Fibroblast of lung (primary cell): ENCODE measurements at regions not wholly inside any gene's neighbourhood (a gene's known extent, or its start where the extent isn't known, plus 50 kb on each side); places are given as distances from the start of the nearest gene placed in this dataset.

Experiments used
- DNase-seq, 2 donors: peaks; one replicate each; pipeline versions ENCODE4 v3.0.0 to v3.0.0-alpha.2; 2010; ENCODE audit warnings: low read depth in 2 of 2
- H2AFZ ChIP-seq: 2 replicates; pipeline ENCODE4 v1.5.1; 2012; ENCODE audit warnings: low read length, control low read depth, inconsistent platforms
- H3K27ac ChIP-seq: 2 replicates; pipeline ENCODE4 v1.5.1; 2011; ENCODE audit warnings: low read length, control low read depth; ENCODE audit not compliant: insufficient read depth
- H3K27me3 ChIP-seq: 2 replicates; pipeline ENCODE4 v1.5.1; 2011; ENCODE audit warnings: mild to moderate bottlenecking, low read length; ENCODE audit not compliant: control insufficient read depth, insufficient read depth
- H3K36me3 ChIP-seq: 2 replicates; pipeline ENCODE4 v1.5.1; 2011; ENCODE audit warnings: low read length; ENCODE audit not compliant: control insufficient read depth, insufficient read depth
- H3K4me1 ChIP-seq: 2 replicates; pipeline ENCODE4 v1.5.1; 2011; ENCODE audit warnings: low read length; ENCODE audit not compliant: control insufficient read depth, insufficient read depth; ENCODE audit errors: extremely low read depth
- H3K4me2 ChIP-seq: 2 replicates; pipeline ENCODE4 v1.5.1; 2011; ENCODE audit warnings: low read length, control low read depth; ENCODE audit not compliant: insufficient read depth; ENCODE audit errors: extremely low read depth
- H3K4me3 ChIP-seq, 4 experiments: fragments of 200-600 bp in 1 of 4; sonication (generic) in 1 of 4; replicated peaks in 1 of 4; 2 replicates each; pipeline ENCODE4 v1.5.1; 2011 to 2016; ENCODE audit warnings: low read length in 4 of 4, low read depth in 3 of 4, mild to moderate bottlenecking in 3 of 4, control low read depth in 2 of 4, inconsistent platforms in 1 of 4, mixed read lengths in 1 of 4; ENCODE audit not compliant: insufficient read depth in 1 of 4; ENCODE audit errors: control extremely low read depth in 1 of 4
- H3K79me2 ChIP-seq: 2 replicates; pipeline ENCODE4 v1.5.1; 2012; ENCODE audit warnings: mild to moderate bottlenecking, low read length, inconsistent platforms; ENCODE audit not compliant: control insufficient read depth, insufficient read depth
- H3K9ac ChIP-seq: 2 replicates; pipeline ENCODE4 v1.5.1; 2011; ENCODE audit warnings: mild to moderate bottlenecking, low read length, control low read depth; ENCODE audit not compliant: insufficient read depth
- H3K9me3 ChIP-seq: 2 replicates; pipeline ENCODE4 v1.5.1; 2012; ENCODE audit warnings: low read depth, low read length; ENCODE audit not compliant: control insufficient read depth, insufficient read depth
- H4K20me1 ChIP-seq: 2 replicates; pipeline ENCODE4 v1.5.1; 2011; ENCODE audit warnings: low read length; ENCODE audit not compliant: control insufficient read depth, insufficient read depth; ENCODE audit errors: extremely low read depth
- CTCF ChIP-seq, 2 donors: IDR thresholded peaks in 1 of 2; conservative IDR thresholded peaks in 1 of 2; 1 replicate in 1 of 2; 2 replicates in 1 of 2; pipeline ENCODE4 v1.5.1; 2011 to 2012; ENCODE audit warnings: low read length in 2 of 2, control low read depth in 1 of 2, inconsistent platforms in 1 of 2, low read depth in 1 of 2, mild to moderate bottlenecking in 1 of 2
- EZH2 ChIP-seq: IDR thresholded peaks from 2 replicates; pipeline ENCODE4 v1.5.1; 2012; ENCODE audit warnings: low read length, control low read depth, mild to moderate bottlenecking; ENCODE audit errors: missing control alignments

DNA sequence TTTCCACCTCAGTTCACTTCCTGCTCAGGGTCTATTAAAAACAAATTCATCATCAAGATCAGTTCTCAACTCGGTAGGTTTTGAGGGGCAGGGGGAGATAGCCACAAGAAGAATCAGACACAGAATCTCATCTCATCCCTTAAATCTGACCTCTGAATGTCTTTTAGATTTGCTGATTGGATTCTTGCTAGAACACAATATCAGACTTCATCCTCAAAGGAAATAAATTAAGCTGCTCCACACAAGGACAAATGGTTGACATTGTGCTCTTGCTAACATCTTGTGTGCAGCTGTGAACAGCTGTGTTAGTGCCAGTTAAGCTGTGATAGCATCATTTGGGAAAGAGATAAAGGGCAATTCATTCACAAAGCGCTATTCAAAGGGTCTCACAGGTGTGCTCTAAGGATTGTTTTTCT is 184.0 kb upstream of the ADAMTS9 start:
- DNase-seq = no peak
- H3K27me3 ChIP-seq = no peaks in the 10 kb centered on the region
- H3K4me2 ChIP-seq = no peak overlapping the region
- no peak overlapping the region for H3K9ac ChIP-seq
- no peaks in the 10 kb centered on the region for H3K79me2 ChIP-seq
- no peak overlapping the region for H3K27ac ChIP-seq
- H2AFZ ChIP-seq = no peak overlapping the region
- H3K36me3 ChIP-seq = no peaks in the 10 kb centered on the region
- no peaks in the 10 kb centered on the region for H3K4me1 ChIP-seq
- TF ChIP-seq EZH2 (no peak), CTCF (conservative IDR thresholded peaks at IDR 0.05 in 1 of 2, IDR thresholded peaks at IDR 0.05 in 1 of 2; ENCODE audit: low read depth in 1 of 2, low read length in 2 of 2) (no peak)
- no peaks in the 10 kb centered on the region for H3K9me3 ChIP-seq
- H4K20me1 ChIP-seq = no peaks in the 10 kb centered on the region
- no peak overlapping the region for H3K4me3 ChIP-seq

- Histone ChIP-seq H3K79me2 (no peaks in the 10 kb centered on the region), H4K20me1 (no peaks in the 10 kb centered on the region), H3K9ac (no peak overlapping the region), H3K27me3 (no peaks in the 10 kb centered on the region), H3K4me2 (no peak overlapping the region), H3K4me1 (no peaks in the 10 kb centered on the region), H3K36me3 (no peaks in the 10 kb centered on the region), H3K9me3 (no peaks in the 10 kb centered on the region), H2AFZ (no peak overlapping the region), H3K27ac (no peak overlapping the region), H3K4me3 (no peak overlapping the region)
- TF ChIP-seq EZH2 = no peak
- TF ChIP-seq CTCF (conservative IDR thresholded peaks at IDR 0.05 in 1 of 2, IDR thresholded peaks at IDR 0.05 in 1 of 2; ENCODE audit: low read depth in 1 of 2, low read length in 2 of 2) = no peak
- DNase-seq = no peak
Measured at GRCh38 chr3:64870876-64871646, 183.3 kb upstream of the ADAMTS9 start.

GRCh38 chr3:64867224-64867623 is 179.4 kb upstream of the ADAMTS9 start:
- Histone ChIP-seq H3K4me2 (no peak overlapping the region), H3K4me3 (no peak overlapping the region), H3K9ac (no peak overlapping the region), H2AFZ (no peak overlapping the region), H3K4me1 (no peaks in the 10 kb centered on the region), H3K79me2 (no peaks in the 10 kb centered on the region), H3K27me3 (no peaks in the 10 kb centered on the region), H4K20me1 (no peaks in the 10 kb centered on the region), H3K27ac (no peak overlapping the region), H3K36me3 (no peaks in the 10 kb centered on the region), H3K9me3 (no peaks in the 10 kb centered on the region)
- TF ChIP-seq EZH2 (no peak), CTCF (conservative IDR thresholded peaks at IDR 0.05 in 1 of 2, IDR thresholded peaks at IDR 0.05 in 1 of 2; ENCODE audit: low read depth in 1 of 2, low read length in 2 of 2) (no peak)
- no peak for DNase-seq
